ENCODE measurements at regions not wholly inside any gene's neighbourhood (a gene's known extent, or its start where the extent isn't known, plus 50 kb on each side); places are given as distances from the start of the nearest gene placed in this dataset.

GRCh38 chr6:141169419-141169818, 963.3 kb upstream of the GJE1 start:
- DNase-seq (ENCODE audit: low read depth): no peak
- H3K4me3 ChIP-seq (ENCODE audit: low read depth, low read length): no peak overlapping the region
- TF ChIP-seq POLR2A (IDR thresholded peaks at IDR 0.05; ENCODE audit: extremely low read depth, insufficient read length) (no peak), MYC (IDR thresholded peaks at IDR 0.05; ENCODE audit: low read depth, low read length) (no peak), MAX (IDR thresholded peaks at IDR 0.05; ENCODE audit: low read depth, low read length) (no peak)
- TF ChIP-seq, protein P1, sequence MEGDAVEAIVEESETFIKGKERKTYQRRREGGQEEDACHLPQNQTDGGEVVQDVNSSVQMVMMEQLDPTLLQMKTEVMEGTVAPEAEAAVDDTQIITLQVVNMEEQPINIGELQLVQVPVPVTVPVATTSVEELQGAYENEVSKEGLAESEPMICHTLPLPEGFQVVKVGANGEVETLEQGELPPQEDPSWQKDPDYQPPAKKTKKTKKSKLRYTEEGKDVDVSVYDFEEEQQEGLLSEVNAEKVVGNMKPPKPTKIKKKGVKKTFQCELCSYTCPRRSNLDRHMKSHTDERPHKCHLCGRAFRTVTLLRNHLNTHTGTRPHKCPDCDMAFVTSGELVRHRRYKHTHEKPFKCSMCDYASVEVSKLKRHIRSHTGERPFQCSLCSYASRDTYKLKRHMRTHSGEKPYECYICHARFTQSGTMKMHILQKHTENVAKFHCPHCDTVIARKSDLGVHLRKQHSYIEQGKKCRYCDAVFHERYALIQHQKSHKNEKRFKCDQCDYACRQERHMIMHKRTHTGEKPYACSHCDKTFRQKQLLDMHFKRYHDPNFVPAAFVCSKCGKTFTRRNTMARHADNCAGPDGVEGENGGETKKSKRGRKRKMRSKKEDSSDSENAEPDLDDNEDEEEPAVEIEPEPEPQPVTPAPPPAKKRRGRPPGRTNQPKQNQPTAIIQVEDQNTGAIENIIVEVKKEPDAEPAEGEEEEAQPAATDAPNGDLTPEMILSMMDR (IDR thresholded peaks at IDR 0.05; ENCODE audit: low read depth, low read length): no peak

GRCh38 chr6:141167945-141168344, 964.8 kb upstream of the GJE1 start:
- TF ChIP-seq MYC (IDR thresholded peaks at IDR 0.05; ENCODE audit: low read depth, low read length): no peak
- no peak for DNase-seq (ENCODE audit: low read depth)
- no peak overlapping the region for H3K4me3 ChIP-seq (ENCODE audit: low read depth, low read length)

GRCh38 chr6:141165002-141165665, 967.6 kb upstream of the GJE1 start:
- H3K4me3 ChIP-seq (ENCODE audit: low read depth, low read length): no peak overlapping the region
- DNase-seq (ENCODE audit: low read depth): no peak
- no peak for TF ChIP-seq MAX (IDR thresholded peaks at IDR 0.05; ENCODE audit: low read depth, low read length)
- TF ChIP-seq POLR2A (IDR thresholded peaks at IDR 0.05; ENCODE audit: extremely low read depth, insufficient read length): no peak
- TF ChIP-seq, protein P1 (IDR thresholded peaks at IDR 0.05; ENCODE audit: low read depth, low read length): no peak
- no peak for TF ChIP-seq MYC (IDR thresholded peaks at IDR 0.05; ENCODE audit: low read depth, low read length)

GRCh38 chr6:141164042-141164743, 968.5 kb upstream of the GJE1 start:
- no peak overlapping the region for H3K4me3 ChIP-seq (ENCODE audit: low read depth, low read length)
- no peak for DNase-seq (ENCODE audit: low read depth)
- no peak for TF ChIP-seq MAX (IDR thresholded peaks at IDR 0.05; ENCODE audit: low read depth, low read length)
- TF ChIP-seq, protein P1 (IDR thresholded peaks at IDR 0.05; ENCODE audit: low read depth, low read length): no peak
- no peak for TF ChIP-seq MYC (IDR thresholded peaks at IDR 0.05; ENCODE audit: low read depth, low read length)
- no peak for TF ChIP-seq POLR2A (IDR thresholded peaks at IDR 0.05; ENCODE audit: extremely low read depth, insufficient read length)

DNA sequence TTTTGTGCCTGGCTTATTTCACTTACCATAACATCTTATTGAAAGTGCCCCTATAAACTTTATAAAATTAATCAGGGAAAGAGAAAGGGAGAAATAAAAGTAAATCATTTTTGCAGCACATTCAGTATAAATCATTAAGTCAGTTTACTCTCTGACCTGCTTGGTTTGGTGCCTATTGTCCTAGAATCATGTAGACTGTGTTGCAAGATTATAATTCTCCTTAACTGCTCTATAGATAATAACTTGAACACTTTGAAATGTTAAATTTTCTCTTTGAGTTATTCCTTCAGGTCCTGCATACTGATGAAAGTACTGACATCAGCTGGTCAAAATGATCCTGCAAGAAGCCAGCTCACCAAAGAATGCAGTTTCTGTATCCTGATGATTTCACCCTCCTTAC, 969.6 kb upstream of the GJE1 start:
- no peak for TF ChIP-seq POLR2A (IDR thresholded peaks at IDR 0.05; ENCODE audit: extremely low read depth, insufficient read length)
- H3K4me3 ChIP-seq (ENCODE audit: low read depth, low read length): no peak overlapping the region
- no peak for DNase-seq (ENCODE audit: low read depth)

DNA sequence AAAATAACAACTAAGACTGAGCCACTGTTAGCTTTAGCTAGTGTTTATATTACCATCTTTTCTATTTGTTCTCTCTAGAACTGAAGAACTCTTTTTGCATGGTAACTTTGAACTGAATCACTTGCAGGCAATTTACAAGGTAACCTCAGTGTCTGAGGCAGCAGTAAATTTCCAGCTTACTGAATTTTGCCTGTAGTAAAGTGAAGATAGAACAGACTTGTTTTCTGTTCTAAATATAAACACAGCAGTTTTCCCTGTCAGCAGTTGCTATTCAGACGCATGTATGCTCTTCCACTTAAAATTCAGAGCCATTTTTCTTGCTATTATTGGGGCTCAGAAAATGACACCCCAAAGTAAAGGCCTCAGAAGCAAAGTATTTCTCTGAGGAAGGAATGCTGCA, 974.0 kb upstream of the GJE1 start:
- no peak for DNase-seq (ENCODE audit: low read depth)
- TF ChIP-seq POLR2A (IDR thresholded peaks at IDR 0.05; ENCODE audit: extremely low read depth, insufficient read length): no peak
- no peak for TF ChIP-seq MAX (IDR thresholded peaks at IDR 0.05; ENCODE audit: low read depth, low read length)
- TF ChIP-seq, protein P1 (IDR thresholded peaks at IDR 0.05; ENCODE audit: low read depth, low read length): no peak
- TF ChIP-seq MYC (IDR thresholded peaks at IDR 0.05; ENCODE audit: low read depth, low read length): no peak

More for the DNA sequence above, 974.0 kb upstream of the GJE1 start:
- H3K4me3 ChIP-seq (ENCODE audit: low read depth, low read length): no peak overlapping the region
